Testis (tissue), 2 donors: ENCODE measurements at regions not wholly inside any gene's neighbourhood (a gene's known extent, or its start where the extent isn't known, plus 50 kb on each side); places are given as distances from the start of the nearest gene placed in this dataset.

Experiments
- DNase-seq: peaks from one replicate; pipeline ENCODE4 v3.0.0-alpha.2; 2019
- H3K27ac ChIP-seq, 2 donors: fragments of 200-600 bp; sonication (generic); one replicate each; pipeline ENCODE4 v1.5.1; 2019
- H3K27me3 ChIP-seq: fragments of 200-600 bp; sonication (generic); one replicate; pipeline ENCODE4 v1.5.1; 2019
- H3K36me3 ChIP-seq: fragments of 200-600 bp; sonication (generic); one replicate; pipeline ENCODE4 v1.5.1; 2017; ENCODE audit warnings: low read depth; ENCODE audit errors: missing control alignments
- H3K4me1 ChIP-seq: fragments of 200-600 bp; sonication (generic); one replicate; pipeline ENCODE4 v1.5.1; 2019
- H3K4me3 ChIP-seq, 2 donors: fragments of 200-600 bp; sonication (generic); one replicate each; pipeline ENCODE4 v1.5.1; 2017 to 2019
- H3K9me3 ChIP-seq: fragments of 200-600 bp; sonication (generic); one replicate; pipeline ENCODE4 v1.5.1; 2017
- CTCF ChIP-seq, 3 experiments: fragments of 450-650 bp in 2 of 3; fragments of 200-600 bp in 1 of 3; sonication (generic) in 1 of 3; IDR thresholded peaks; one replicate each; pipeline ENCODE4 v1.5.1; 2016 to 2019; ENCODE audit warnings: antibody characterized with exemption in 3 of 3, mild to moderate bottlenecking in 2 of 3, moderate library complexity in 1 of 3
- POLR2A ChIP-seq: fragments of 450-650 bp; IDR thresholded peaks from one replicate; pipeline ENCODE4 v1.6.1; 2017; ENCODE audit warnings: antibody characterized with exemption, mild to moderate bottlenecking, moderate library complexity
- WGBS, 2 donors: methylation state at CpG; one replicate each; pipeline ENCODE4 v1.1.5; 2018; 5-methylcytosine and 5-hydroxymethylcytosine counted together
- intact Hi-C: fragments of 100-400 bp; cut with DNase I; formaldehyde crosslinking; loops from one replicate; pipeline ENCODE4 v1.15.1; 2023; ENCODE audit warnings: low total_unique reads

GRCh38 chr7:110076194-110076593 is 1014.7 kb upstream of the LRRN3 start:
- H3K27ac ChIP-seq: no peak overlapping the region
- DNase-seq: no peak
- no peaks in the 10 kb centered on the region for H3K9me3 ChIP-seq
- H3K36me3 ChIP-seq: no peaks in the 10 kb centered on the region
- no peaks in the 10 kb centered on the region for H3K4me1 ChIP-seq
- no peaks in the 10 kb centered on the region for H3K27me3 ChIP-seq
- intact Hi-C loops: no loop called here
- TF ChIP-seq POLR2A: no peak
- TF ChIP-seq CTCF (IDR thresholded peaks at IDR 0.05): no peak
- H3K4me3 ChIP-seq: no peak overlapping the region
- 98 to 99% methylated on average over 3 of the region's 3 CpGs for WGBS, 2 donors

- Histone ChIP-seq H3K4me3 (no peak overlapping the region), H3K27ac (no peak overlapping the region), H3K27me3 (no peaks in the 10 kb centered on the region), H3K9me3 (no peaks in the 10 kb centered on the region), H3K4me1 (no peaks in the 10 kb centered on the region), H3K36me3 (no peaks in the 10 kb centered on the region)
- no peak for TF ChIP-seq CTCF (IDR thresholded peaks at IDR 0.05)
- no peak for TF ChIP-seq POLR2A
- no peak for DNase-seq
- WGBS, 2 donors: 86 to 89% methylated on average over 5 of the region's 5 CpGs
- intact Hi-C loops: no loop called here
Observed at GRCh38 chr7:110084181-110084807, 1006.6 kb upstream of the LRRN3 start.

GRCh38 chr7:110090110-110090820 is 1000.7 kb upstream of the LRRN3 start:
- intact Hi-C loops: no loop called here
- WGBS, 2 donors: 62 to 64% methylated on average over 11 of the region's 11 CpGs

GRCh38 chr7:110095372-110096052 is 995.4 kb upstream of the LRRN3 start:
- WGBS, 2 donors: 55 to 63% methylated on average over 1 of the region's 1 CpG
- H3K4me1 ChIP-seq: no peaks in the 10 kb centered on the region
- intact Hi-C loops: no loop called here
- no peaks in the 10 kb centered on the region for H3K27me3 ChIP-seq
- no peaks in the 10 kb centered on the region for H3K9me3 ChIP-seq
- H3K4me3 ChIP-seq: no peak overlapping the region
- TF ChIP-seq POLR2A: no peak
- no peak for TF ChIP-seq CTCF (IDR thresholded peaks at IDR 0.05)
- no peak overlapping the region for H3K27ac ChIP-seq
- no peaks in the 10 kb centered on the region for H3K36me3 ChIP-seq
- no peak for DNase-seq

More at GRCh38 chr7:110090110-110090820, 1000.7 kb upstream of the LRRN3 start:
- no peak overlapping the region for H3K4me3 ChIP-seq
- TF ChIP-seq POLR2A: no peak
- peak in 2 of 3 experiments; percentile 22 to 33 for TF ChIP-seq CTCF (IDR thresholded peaks at IDR 0.05)
- H3K27me3 ChIP-seq: no peaks in the 10 kb centered on the region
- no peak overlapping the region for H3K27ac ChIP-seq
- H3K9me3 ChIP-seq: no peaks in the 10 kb centered on the region
- no peaks in the 10 kb centered on the region for H3K36me3 ChIP-seq
- peak; percentile 34 for DNase-seq
- H3K4me1 ChIP-seq: no peaks in the 10 kb centered on the region
